Thyroid gland (tissue), 4 donors: ENCODE measurements at regions not wholly inside any gene's neighbourhood (a gene's known extent, or its start where the extent isn't known, plus 50 kb on each side); places are given as distances from the start of the nearest gene placed in this dataset.
A peak's percentile ranks its signal among the peaks of the same experiment; 100 is the strongest.

Experiments
- DNase-seq, 2 donors: peaks; one replicate each; pipeline ENCODE4 v3.0.0-alpha.2; 2019
- H3K27ac ChIP-seq, 3 donors: fragments of 200-600 bp; sonication (generic); 1 replicate in 2 of 3; 2 replicates in 1 of 3; pipeline ENCODE4 v1.5.1; 2016 to 2019; ENCODE audit warnings: mild to moderate bottlenecking in 1 of 3, moderate library complexity in 1 of 3
- H3K27me3 ChIP-seq: fragments of 200-600 bp; sonication (generic); one replicate; pipeline ENCODE4 v1.5.1; 2019
- H3K36me3 ChIP-seq, 2 donors: fragments of 200-600 bp; sonication (generic); one replicate each; pipeline ENCODE4 v1.5.1; 2016 to 2019
- H3K4me1 ChIP-seq, 2 donors: fragments of 200-600 bp; sonication (generic); one replicate each; pipeline ENCODE4 v1.5.1; 2017 to 2019
- H3K4me3 ChIP-seq, 3 donors: fragments of 200-600 bp; sonication (generic); replicated peaks in 1 of 3; 1 replicate in 2 of 3; 2 replicates in 1 of 3; pipeline ENCODE4 v1.5.1; 2016; ENCODE audit warnings: mild to moderate bottlenecking in 1 of 3
- H3K9me3 ChIP-seq: fragments of 200-600 bp; sonication (generic); one replicate; pipeline ENCODE4 v1.5.1; 2017
- CTCF ChIP-seq, 6 experiments: fragments of 200-600 bp in 3 of 6; fragments of 450-650 bp in 3 of 6; sonication (generic) in 3 of 6; IDR thresholded peaks; one replicate each; pipeline ENCODE4 v1.5.1; 2016 to 2019; ENCODE audit warnings: antibody characterized with exemption in 6 of 6, mild to moderate bottlenecking in 2 of 6, inconsistent platforms in 1 of 6, moderate library complexity in 1 of 6
- POLR2A ChIP-seq, 2 donors: fragments of 450-650 bp; IDR thresholded peaks; one replicate each; pipeline ENCODE4 v1.6.1; 2017; ENCODE audit warnings: antibody characterized with exemption in 2 of 2, mild to moderate bottlenecking in 2 of 2, moderate library complexity in 1 of 2
- WGBS, 2 donors: methylation state at CpG; one replicate each; pipeline ENCODE4 v1.1.5; 2017; 5-methylcytosine and 5-hydroxymethylcytosine counted together
- intact Hi-C: fragments of 100-400 bp; cut with DNase I; formaldehyde crosslinking; loops from one replicate; pipeline ENCODE4 v1.15.1; 2023

DNA sequence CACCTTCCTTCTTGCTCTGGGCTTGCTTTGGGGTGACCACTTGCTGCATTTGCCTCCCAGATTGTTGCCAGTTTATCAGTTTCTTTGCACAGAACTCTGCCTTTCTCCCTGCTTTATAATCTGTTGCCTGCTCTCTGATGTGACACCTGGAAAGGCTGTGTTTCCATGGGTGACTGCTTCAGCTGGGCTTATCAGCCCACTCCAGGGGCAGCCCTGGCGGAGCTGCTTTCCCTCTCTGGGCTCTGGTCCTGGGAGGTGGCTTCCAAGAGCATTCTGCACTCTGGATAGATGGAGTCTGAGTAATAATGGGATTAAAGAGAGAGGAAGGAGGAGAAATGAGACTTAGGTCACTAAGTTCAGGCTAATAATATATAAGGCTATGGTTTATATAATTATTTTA, 352.7 kb downstream of the TSN start:
- no peaks in the 10 kb centered on the region for H3K36me3 ChIP-seq
- no peaks in the 10 kb centered on the region for H3K9me3 ChIP-seq
- H3K27me3 ChIP-seq = no peaks in the 10 kb centered on the region
- no peak for DNase-seq
- H3K4me1 ChIP-seq = no peaks in the 10 kb centered on the region
- H3K4me3 ChIP-seq = no peak overlapping the region
- 60 to 79% methylated on average over 1 of the region's 1 CpG for WGBS, 2 donors
- no peak for TF ChIP-seq CTCF (IDR thresholded peaks at IDR 0.05)
- TF ChIP-seq POLR2A (IDR thresholded peaks at IDR 0.05) = no peak
- intact Hi-C loops = no loop called here
- no peak overlapping the region for H3K27ac ChIP-seq

DNA sequence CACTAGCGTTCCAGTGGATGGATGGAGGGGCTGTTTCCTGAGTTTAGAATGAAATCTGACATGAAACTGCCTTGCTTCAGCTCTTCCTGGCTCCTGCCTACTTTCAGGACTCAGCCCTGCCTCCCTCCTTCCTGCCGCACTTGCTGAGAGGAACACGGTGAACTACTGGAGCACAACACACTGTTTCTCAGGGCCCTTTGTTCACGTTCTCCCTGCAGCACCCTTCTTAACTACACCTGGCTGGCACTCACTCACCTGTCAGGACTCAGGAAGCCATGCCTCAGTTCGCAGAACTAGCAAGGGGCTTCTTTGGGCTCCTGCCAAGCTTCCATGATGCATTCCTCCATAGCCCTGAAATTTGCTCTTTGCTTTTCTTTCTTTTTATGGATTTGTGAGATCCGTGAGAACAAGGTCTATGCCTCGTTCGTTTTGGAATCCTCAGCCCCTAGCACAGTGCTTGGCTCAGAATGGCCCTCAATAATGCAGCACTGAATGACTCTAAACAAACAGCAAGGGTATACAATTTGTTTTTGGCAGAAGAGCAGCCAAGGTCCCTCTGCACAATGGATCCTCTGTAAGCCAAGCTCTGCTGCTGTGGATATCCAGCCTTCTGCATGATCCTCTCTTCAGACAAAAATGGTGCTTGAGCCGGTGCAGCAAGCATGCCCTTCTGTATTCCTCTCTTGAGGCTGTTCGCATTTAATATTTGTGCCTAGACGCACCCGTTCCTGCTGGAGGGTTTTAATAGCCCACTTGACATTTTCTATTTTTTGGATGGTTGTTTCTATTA, 357.0 kb downstream of the TSN start:
- no peaks in the 10 kb centered on the region for H3K4me1 ChIP-seq
- H3K9me3 ChIP-seq = no peaks in the 10 kb centered on the region
- intact Hi-C loops = no loop called here
- WGBS, 2 donors = 23 to 24% methylated on average over 12 of the region's 12 CpGs
- TF ChIP-seq POLR2A (IDR thresholded peaks at IDR 0.05) (no peak), CTCF (IDR thresholded peaks at IDR 0.05) (no peak)
- H3K36me3 ChIP-seq = no peaks in the 10 kb centered on the region
- H3K27ac ChIP-seq = no peak overlapping the region
- H3K4me3 ChIP-seq = no peak overlapping the region
- DNase-seq = peak; percentile 37 to 40
- H3K27me3 ChIP-seq = no peaks in the 10 kb centered on the region

DNA sequence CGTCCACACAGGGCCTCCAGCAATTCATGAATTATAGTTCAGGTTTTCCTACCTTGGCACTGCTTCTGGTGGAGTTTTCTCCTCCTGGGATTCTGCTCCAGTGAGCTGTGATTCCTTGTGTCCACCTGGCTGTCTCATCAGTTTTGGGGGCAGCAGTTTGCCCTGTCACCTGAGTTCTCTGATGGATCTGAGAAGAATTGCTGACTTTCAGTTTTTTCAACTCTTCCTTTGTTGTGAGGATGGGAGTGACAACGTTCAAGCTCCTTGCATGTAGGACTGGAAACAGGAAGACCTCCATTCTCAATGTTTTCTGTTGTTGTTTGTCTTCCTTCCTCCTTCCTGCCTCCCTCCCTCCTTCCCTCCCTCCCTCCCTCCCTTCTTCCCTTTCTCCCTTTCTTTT, 359.0 kb downstream of the TSN start:
- H3K4me1 ChIP-seq = no peaks in the 10 kb centered on the region
- H3K27me3 ChIP-seq = no peaks in the 10 kb centered on the region
- H3K9me3 ChIP-seq = no peaks in the 10 kb centered on the region
- no peak for DNase-seq
- no peaks in the 10 kb centered on the region for H3K36me3 ChIP-seq
- intact Hi-C loops = no loop called here
- TF ChIP-seq POLR2A (IDR thresholded peaks at IDR 0.05) = no peak
- 51 to 58% methylated on average over 2 of the region's 2 CpGs for WGBS, 2 donors
- no peak overlapping the region for H3K4me3 ChIP-seq
- no peak overlapping the region for H3K27ac ChIP-seq

DNA sequence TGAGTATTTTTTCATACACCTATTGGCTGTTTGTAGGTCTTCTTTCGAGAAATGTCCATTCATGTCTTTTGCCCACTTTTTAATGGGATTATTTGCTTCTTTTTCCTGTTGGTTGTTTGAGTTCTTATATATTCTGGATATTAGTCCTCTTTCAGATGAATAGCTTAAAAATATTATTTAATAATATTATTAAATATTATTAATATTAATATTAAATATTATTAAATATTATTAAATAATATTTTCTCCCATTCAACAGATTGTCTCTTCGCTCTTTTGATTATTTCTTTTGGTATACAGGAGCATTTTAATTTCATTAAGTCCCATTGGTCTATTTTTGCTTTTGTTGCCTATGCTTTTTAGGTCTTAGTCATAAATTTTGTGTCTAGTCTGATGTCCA, 361.9 kb downstream of the TSN start:
- no peaks in the 10 kb centered on the region for H3K27me3 ChIP-seq
- H3K36me3 ChIP-seq = no peaks in the 10 kb centered on the region
- intact Hi-C loops = no loop called here
- no peaks in the 10 kb centered on the region for H3K4me1 ChIP-seq
- DNase-seq = no peak
- H3K4me3 ChIP-seq = no peak overlapping the region
- no peak for TF ChIP-seq CTCF (IDR thresholded peaks at IDR 0.05)
- no peak for TF ChIP-seq POLR2A (IDR thresholded peaks at IDR 0.05)
- WGBS, 2 donors = 93 to 94% methylated on average over 2 of the region's 2 CpGs
- no peak overlapping the region for H3K27ac ChIP-seq
- H3K9me3 ChIP-seq = no peaks in the 10 kb centered on the region

DNA sequence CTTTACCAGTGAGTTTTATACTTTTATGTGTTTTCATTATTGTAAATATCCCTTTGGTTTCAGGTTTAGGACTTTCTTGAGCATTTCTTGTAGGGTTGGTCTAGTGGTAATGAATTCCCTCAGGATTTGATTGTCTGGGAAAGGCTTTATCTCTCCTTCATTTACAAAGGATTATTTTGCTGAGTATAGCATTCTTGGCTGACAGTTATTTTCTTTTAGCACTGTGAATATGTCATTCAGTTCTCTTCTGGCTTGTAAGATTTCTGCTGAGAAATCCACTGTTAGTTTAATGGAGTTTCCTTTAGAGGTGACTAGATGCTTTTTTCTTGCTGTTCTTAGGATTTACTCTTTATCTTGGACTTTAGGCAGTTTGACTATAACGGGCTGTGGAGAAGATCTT, 373.9 kb downstream of the TSN start:
- Histone ChIP-seq H3K27ac (no peak overlapping the region), H3K4me1 (no peaks in the 10 kb centered on the region), H3K27me3 (no peaks in the 10 kb centered on the region), H3K36me3 (no peaks in the 10 kb centered on the region), H3K4me3 (no peak overlapping the region), H3K9me3 (no peaks in the 10 kb centered on the region)
- no peak for TF ChIP-seq CTCF (IDR thresholded peaks at IDR 0.05)
- no peak for TF ChIP-seq POLR2A (IDR thresholded peaks at IDR 0.05)
- intact Hi-C loops = no loop called here
- no peak for DNase-seq
- WGBS, 2 donors = 94% methylated on average over 1 of the region's 1 CpG
